HEK293 (cell line): ENCODE measurements at regions not wholly inside any gene's neighbourhood (a gene's known extent, or its start where the extent isn't known, plus 50 kb on each side); places are given as distances from the start of the nearest gene placed in this dataset.

ENCODE experiments used
- CTCF ChIP-seq: fragments of 450-650 bp; formaldehyde crosslinking; IDR thresholded peaks from 2 replicates; pipeline ENCODE4 v1.5.1; 2016; ENCODE audit warnings: missing biosample characterization, missing genetic modification characterization
- HOXA7 ChIP-seq: sonication (generic); formaldehyde crosslinking; IDR thresholded peaks from 2 replicates; pipeline ENCODE4 v1.8.1; 2022; ENCODE audit warnings: missing genetic modification reagents, borderline replicate concordance
- MEIS1 ChIP-seq: sonication (generic); formaldehyde crosslinking; IDR thresholded peaks from 2 replicates; pipeline ENCODE4 v1.8.1; 2022; ENCODE audit warnings: missing genetic modification reagents, mild to moderate bottlenecking, borderline replicate concordance
- SP2 ChIP-seq: fragments of 450-650 bp; formaldehyde crosslinking; IDR thresholded peaks from 2 replicates; pipeline ENCODE4 v1.5.1; 2016; ENCODE audit warnings: missing biosample characterization, missing genetic modification characterization
- ZBTB7A ChIP-seq: fragments of 450-650 bp; formaldehyde crosslinking; IDR thresholded peaks from 2 replicates; pipeline ENCODE4 v1.5.1; 2016; ENCODE audit warnings: low read depth, missing biosample characterization, missing genetic modification characterization
- ZNF184 ChIP-seq: fragments of 450-650 bp; IDR thresholded peaks from 2 replicates; pipeline ENCODE4 v1.5.1; 2018; ENCODE audit warnings: missing biosample characterization, mild to moderate bottlenecking, missing genetic modification characterization
- ZNF274 ChIP-seq, 2 experiments: fragments of 200-500 bp in 1 of 2; fragments of 450-650 bp in 1 of 2; sonication (Bioruptor generic) in 1 of 2; formaldehyde crosslinking in 1 of 2; IDR thresholded peaks; 2 replicates each; pipeline versions ENCODE4 v1.5.1 to v1.6.1; 2014 to 2016; ENCODE audit warnings: borderline replicate concordance in 1 of 2, inconsistent platforms in 1 of 2, low read length in 1 of 2, missing biosample characterization in 1 of 2, missing genetic modification characterization in 1 of 2
- ZNF654 ChIP-seq: fragments of 450-650 bp; formaldehyde crosslinking; IDR thresholded peaks from 2 replicates; pipeline ENCODE4 v1.5.1; 2016; ENCODE audit warnings: low read depth, missing biosample characterization, missing genetic modification characterization

- TF ChIP-seq CTCF (tag by site-specific recombination) (no peak), ZBTB7A (tag by site-specific recombination) (no peak), ZNF654 (no peak), SP2 (no peak), HOXA7 (no peak), MEIS1 (CRISPR knock-in tag) (no peak), ZNF274 (IDR thresholded peaks at IDR 0.05; ENCODE audit: low read length) (no peak), ZNF274 (tag by site-specific recombination; IDR thresholded peaks at IDR 0.05; ENCODE audit: borderline replicate concordance) (no peak), ZNF184 (no peak)
Observed at GRCh38 chr1:90480271-90480835, 236.7 kb downstream of the BARHL2 start.
